HepG2 (cell line): ENCODE measurements at regions not wholly inside any gene's neighbourhood (a gene's known extent, or its start where the extent isn't known, plus 50 kb on each side); places are given as distances from the start of the nearest gene placed in this dataset.

Experiments used
- ATAC-seq: fragments of 200-7000 bp; cut with Tn5 transposase; 3 replicates; pipeline ENCODE4 v1.9.1; 2020; ENCODE audit warnings: mild to moderate bottlenecking, moderate library complexity
- BruUV-seq: library from RNA; stranded (reverse); fragments of 400-500 nt; replicated peaks from 2 replicates; lab custom pipeline; 2021; lab: Mats Ljungman, UMichigan
- CTCF ChIA-PET: fragments of 300-600 bp; formaldehyde crosslinking; extraction: SDS; loops from one replicate; lab custom pipeline; 2021; ENCODE audit warnings: low total read pairs, inconsistent platforms, low intra/inter-chr PET ratio; lab: Yijun Ruan, JAX
- POLR2A ChIA-PET: fragments of 350-600 bp; sonication (Branson Sonifier 250); formaldehyde crosslinking; loops from one replicate; lab custom pipeline; 2020; ENCODE audit warnings: antibody characterized with exemption, inconsistent platforms; lab: Yijun Ruan, JAX
- DNase-seq: peaks from one replicate; pipeline ENCODE4 v3.0.0-alpha.2; 2015; ENCODE audit warnings: low spot score
- FAIRE-seq: peaks from 3 replicates; lab custom pipeline; 2011; peaks lifted over from hg19 to GRCh38; lab: Jason Lieb, UNC
- H2AFZ ChIP-seq: one replicate; pipeline ENCODE4 v1.6.1; 2011; ENCODE audit warnings: low read length, inconsistent platforms
- H3K27ac ChIP-seq: fragments of 300-600 bp; 3 replicates; pipeline ENCODE4 v1.8.0; 2011; ENCODE audit warnings: mixed run types, mild to moderate bottlenecking, mixed read lengths, low read length, inconsistent platforms; ENCODE audit not compliant: insufficient read depth; ENCODE audit errors: extremely low read length
- H3K27me3 ChIP-seq, 2 experiments: fragments of 200-600 bp in 1 of 2; 2 replicates in 1 of 2; 3 replicates in 1 of 2; pipeline versions ENCODE4 v1.6.0 to v1.8.0; 2011; ENCODE audit warnings: low read length in 2 of 2, mild to moderate bottlenecking in 2 of 2, moderate library complexity in 2 of 2, inconsistent platforms in 1 of 2; ENCODE audit not compliant: insufficient read depth in 2 of 2, control insufficient read depth in 1 of 2
- H3K36me3 ChIP-seq, 2 experiments: fragments of 200-600 bp in 1 of 2; replicated peaks in 1 of 2; 2 replicates in 1 of 2; 3 replicates in 1 of 2; pipeline versions ENCODE4 v1.5.1 to v1.8.0; 2011; ENCODE audit warnings: low read length in 2 of 2, inconsistent platforms in 1 of 2; ENCODE audit not compliant: insufficient read depth in 2 of 2, control insufficient read depth in 1 of 2
- H3K4me1 ChIP-seq: 2 replicates; pipeline ENCODE4 v1.5.1; 2012; ENCODE audit warnings: low read length, inconsistent platforms; ENCODE audit not compliant: insufficient read depth
- H3K4me2 ChIP-seq: 2 replicates; pipeline ENCODE4 v1.6.0; 2011; ENCODE audit warnings: low read depth, low read length, inconsistent platforms
- H3K4me3 ChIP-seq, 3 experiments: fragments of 200-600 bp in 1 of 3; sonication (generic), shearing (Covaris generic) in 1 of 3; replicated peaks in 1 of 3; 2 replicates each; pipeline ENCODE4 v1.5.1; 2011 to 2016; ENCODE audit warnings: low read length in 3 of 3, inconsistent platforms in 2 of 3, low read depth in 2 of 3, mild to moderate bottlenecking in 2 of 3, control low read depth in 1 of 3, mixed read lengths in 1 of 3; ENCODE audit not compliant: insufficient read depth in 1 of 3
- H3K79me2 ChIP-seq: one replicate; pipeline ENCODE4 v1.6.1; 2011; ENCODE audit warnings: low read length, inconsistent platforms; ENCODE audit not compliant: insufficient read depth
- H3K9ac ChIP-seq: 2 replicates; pipeline ENCODE4 v1.6.0; 2011; ENCODE audit warnings: mild to moderate bottlenecking, low read depth, low read length, inconsistent platforms; ENCODE audit not compliant: insufficient read depth
- H3K9me3 ChIP-seq: 2 replicates; pipeline ENCODE4 v1.5.1; 2012; ENCODE audit warnings: mild to moderate bottlenecking, low read length
- H4K20me1 ChIP-seq: 2 replicates; pipeline ENCODE4 v1.6.0; 2011; ENCODE audit warnings: inconsistent platforms, mild to moderate bottlenecking, low read length, moderate library complexity; ENCODE audit not compliant: insufficient read depth
- KLF15 ChIP-seq: sonication (generic); formaldehyde crosslinking; IDR thresholded peaks from 2 replicates; pipeline ENCODE4 v1.8.1; 2023; ENCODE audit warnings: borderline replicate concordance, mild to moderate bottlenecking, inconsistent platforms, missing genetic modification reagents, mixed read lengths
- SNAI1 ChIP-seq: sonication (generic); formaldehyde crosslinking; IDR thresholded peaks from 2 replicates; pipeline ENCODE4 v1.5.0; 2020; ENCODE audit warnings: mild to moderate bottlenecking, missing genetic modification reagents, borderline replicate concordance
- SP140L ChIP-seq: sonication (generic); formaldehyde crosslinking; IDR thresholded peaks from 2 replicates; pipeline ENCODE4 v1.4.0; 2020; ENCODE audit warnings: missing genetic modification reagents, borderline replicate concordance
- ZBTB3 ChIP-seq: sonication (generic); formaldehyde crosslinking; IDR thresholded peaks from 2 replicates; pipeline ENCODE4 v1.4.0; 2020; ENCODE audit warnings: low read depth, mild to moderate bottlenecking, moderate library complexity, missing genetic modification reagents, borderline replicate concordance
- ZNF317 ChIP-seq: sonication (generic); formaldehyde crosslinking; IDR thresholded peaks from 2 replicates; pipeline ENCODE4 v1.5.0; 2020; ENCODE audit warnings: mild to moderate bottlenecking, missing genetic modification reagents
- ZNF33B ChIP-seq: sonication (generic); formaldehyde crosslinking; IDR thresholded peaks from 2 replicates; pipeline ENCODE4 v1.5.1; 2020; ENCODE audit warnings: mild to moderate bottlenecking, missing genetic modification reagents
- ZNF615 ChIP-seq: sonication (generic); formaldehyde crosslinking; IDR thresholded peaks from 2 replicates; pipeline ENCODE4 v1.5.0; 2020; ENCODE audit warnings: mild to moderate bottlenecking, missing genetic modification reagents, borderline replicate concordance
- ZSCAN29 ChIP-seq: sonication (generic); formaldehyde crosslinking; conservative IDR thresholded peaks from 2 replicates; pipeline ENCODE4 v1.4.0; 2020; ENCODE audit warnings: mild to moderate bottlenecking, missing genetic modification reagents
- WGBS: methylation state at CpG from one replicate; pipeline ENCODE4 v1.1.6; 2017; ENCODE audit warnings: low lambda C conversion rate; 5-methylcytosine and 5-hydroxymethylcytosine counted together
- in situ Hi-C: cut with HindIII; loops from 2 replicates; pipeline ENCODE4 v1.10.0; 2017; ENCODE audit warnings: low pct_unique_long_range_greater_than_20kb; ENCODE audit not compliant: extremely low pct_ligation_motif_present
- intact Hi-C: fragments of 100-400 bp; cut with micrococcal nuclease; formaldehyde crosslinking; loops from one replicate; pipeline ENCODE4 v1.10.0; 2022; ENCODE audit not compliant: unreplicated experiment

DNA sequence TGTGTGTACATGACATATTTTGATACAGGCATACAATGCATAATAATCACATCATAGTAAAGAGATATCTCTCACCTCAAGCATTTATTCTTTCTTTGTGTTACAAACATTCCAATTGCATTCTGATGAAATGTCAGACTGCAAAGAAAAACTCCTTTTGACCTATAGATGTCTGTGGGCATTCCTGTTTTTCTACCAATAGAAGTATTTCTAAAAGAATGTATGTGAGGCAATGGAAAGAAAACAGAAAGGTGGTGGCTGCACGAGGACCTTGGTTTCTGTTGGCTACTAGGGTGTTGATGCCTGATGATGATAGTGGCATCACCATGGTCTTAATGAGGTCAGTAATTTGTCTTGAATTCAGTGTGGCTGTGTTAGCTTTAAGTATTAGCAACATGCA is 137.0 kb upstream of the ANO3 start (continued):
- TF ChIP-seq KLF15 = no peak
- no peak for TF ChIP-seq SNAI1 (CRISPR knock-in tag)
- no peak for TF ChIP-seq ZBTB3 (CRISPR knock-in tag)
- no peak for TF ChIP-seq ZNF317 (CRISPR knock-in tag)
- TF ChIP-seq ZNF615 (CRISPR knock-in tag) = no peak

- intact Hi-C loops = no loop called here
- no peak overlapping the region for H2AFZ ChIP-seq
- no peak for FAIRE-seq
- no peaks in the 10 kb centered on the region for H3K36me3 ChIP-seq
- 36% methylated on average over 4 of the region's 4 CpGs for WGBS
- TF ChIP-seq SP140L (CRISPR knock-in tag) = no peak
- no peak for TF ChIP-seq ZNF33B (CRISPR knock-in tag)
- no peak for TF ChIP-seq ZSCAN29 (CRISPR knock-in tag)
- H3K27ac ChIP-seq = no peak overlapping the region
- no peak overlapping the region for H3K4me2 ChIP-seq
- ChIA-PET CTCF (no interaction called here), POLR2A (interaction anchor here (0.7 kb wide), 1 partner anchor 21 kb away, joined by 3 read pairs; no protein-coding TSS in a partner anchor)
- in situ Hi-C loops = no loop called here
- H3K4me3 ChIP-seq = no peak overlapping the region
- H3K9ac ChIP-seq = no peak overlapping the region
- no peak for DNase-seq
- no peaks in the 10 kb centered on the region; a peak in 1 of 5 replicates for H3K27me3 ChIP-seq
- H3K9me3 ChIP-seq = no peaks in the 10 kb centered on the region
- no peaks in the 10 kb centered on the region for H3K4me1 ChIP-seq
- H4K20me1 ChIP-seq = no peaks in the 10 kb centered on the region
- no TSS peak for BruUV-seq
- ATAC-seq = no peak
- no peaks in the 10 kb centered on the region for H3K79me2 ChIP-seq
Observed at GRCh38 chr11:26198532-26199096, 133.3 kb upstream of the ANO3 start.
